Ishikawa (cell line): ENCODE measurements at regions not wholly inside any gene's neighbourhood (a gene's known extent, or its start where the extent isn't known, plus 50 kb on each side); places are given as distances from the start of the nearest gene placed in this dataset.

Source experiments
- CEBPB ChIP-seq: IDR thresholded peaks from 2 replicates; pipeline ENCODE4 v1.6.1; 2012
- EGR1 ChIP-seq: IDR thresholded peaks from 2 replicates; pipeline ENCODE4 v1.6.1; 2012
- EP300 ChIP-seq: IDR thresholded peaks from 2 replicates; pipeline ENCODE4 v1.6.1; 2012; ENCODE audit warnings: borderline replicate concordance
- RAD21 ChIP-seq: IDR thresholded peaks from 2 replicates; pipeline ENCODE4 v1.6.1; 2012; ENCODE audit warnings: low read depth
- TAF1 ChIP-seq: IDR thresholded peaks from 2 replicates; pipeline ENCODE4 v1.6.1; 2012; ENCODE audit warnings: low read depth, mild to moderate bottlenecking
- YY1 ChIP-seq: IDR thresholded peaks from 2 replicates; pipeline ENCODE4 v1.6.1; 2012; ENCODE audit warnings: low read depth
- ZBTB7A ChIP-seq: IDR thresholded peaks from 2 replicates; pipeline ENCODE4 v1.6.1; 2012; ENCODE audit warnings: low read depth
- TF ChIP-seq, protein P1 (sequence below): IDR thresholded peaks from 2 replicates; pipeline ENCODE4 v1.6.1; 2012
- TF ChIP-seq, protein P2 (sequence below): IDR thresholded peaks from 2 replicates; pipeline ENCODE4 v1.6.1; 2012; ENCODE audit warnings: low read depth, mild to moderate bottlenecking

DNA sequence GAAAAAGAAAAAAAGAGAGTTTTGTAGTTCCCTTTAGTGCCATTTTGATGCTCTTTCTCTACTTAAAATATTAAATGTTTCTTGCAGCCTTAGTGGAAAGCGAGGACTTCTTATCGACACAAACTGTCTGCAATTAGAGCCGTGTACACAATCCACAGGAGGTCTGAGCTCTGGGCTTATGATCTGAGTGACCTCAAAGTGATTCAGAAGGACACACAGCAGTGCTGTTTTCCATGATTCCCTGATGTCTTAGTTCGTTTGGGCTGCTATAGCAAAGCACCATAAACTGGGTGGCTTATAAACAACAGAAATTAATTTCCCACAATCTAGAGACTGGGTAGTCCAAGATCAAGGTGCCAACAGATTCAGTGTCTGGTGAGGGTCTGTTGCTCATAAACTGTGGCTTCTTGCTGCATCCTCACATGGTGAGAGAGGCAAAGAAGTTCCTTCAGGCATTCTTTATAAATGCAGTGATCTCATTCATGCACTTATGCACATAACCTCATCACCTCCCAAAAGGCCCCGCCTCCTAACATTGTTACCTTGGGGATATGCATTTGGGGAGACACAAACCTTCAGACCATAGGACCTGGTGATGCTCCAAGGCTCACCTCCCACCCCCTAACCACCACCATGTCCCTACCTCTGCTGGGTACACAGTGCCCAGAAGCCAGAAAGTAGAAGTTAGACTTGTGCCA, 204.5 kb upstream of the GHITM start:
- TF ChIP-seq CEBPB (no peak), YY1 (no peak), TAF1 (no peak), EP300 (no peak), EGR1 (no peak), RAD21 (no peak), ZBTB7A (no peak)
- TF ChIP-seq, protein P1, sequence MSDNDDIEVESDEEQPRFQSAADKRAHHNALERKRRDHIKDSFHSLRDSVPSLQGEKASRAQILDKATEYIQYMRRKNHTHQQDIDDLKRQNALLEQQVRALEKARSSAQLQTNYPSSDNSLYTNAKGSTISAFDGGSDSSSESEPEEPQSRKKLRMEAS, result no peak
- TF ChIP-seq, protein P2, sequence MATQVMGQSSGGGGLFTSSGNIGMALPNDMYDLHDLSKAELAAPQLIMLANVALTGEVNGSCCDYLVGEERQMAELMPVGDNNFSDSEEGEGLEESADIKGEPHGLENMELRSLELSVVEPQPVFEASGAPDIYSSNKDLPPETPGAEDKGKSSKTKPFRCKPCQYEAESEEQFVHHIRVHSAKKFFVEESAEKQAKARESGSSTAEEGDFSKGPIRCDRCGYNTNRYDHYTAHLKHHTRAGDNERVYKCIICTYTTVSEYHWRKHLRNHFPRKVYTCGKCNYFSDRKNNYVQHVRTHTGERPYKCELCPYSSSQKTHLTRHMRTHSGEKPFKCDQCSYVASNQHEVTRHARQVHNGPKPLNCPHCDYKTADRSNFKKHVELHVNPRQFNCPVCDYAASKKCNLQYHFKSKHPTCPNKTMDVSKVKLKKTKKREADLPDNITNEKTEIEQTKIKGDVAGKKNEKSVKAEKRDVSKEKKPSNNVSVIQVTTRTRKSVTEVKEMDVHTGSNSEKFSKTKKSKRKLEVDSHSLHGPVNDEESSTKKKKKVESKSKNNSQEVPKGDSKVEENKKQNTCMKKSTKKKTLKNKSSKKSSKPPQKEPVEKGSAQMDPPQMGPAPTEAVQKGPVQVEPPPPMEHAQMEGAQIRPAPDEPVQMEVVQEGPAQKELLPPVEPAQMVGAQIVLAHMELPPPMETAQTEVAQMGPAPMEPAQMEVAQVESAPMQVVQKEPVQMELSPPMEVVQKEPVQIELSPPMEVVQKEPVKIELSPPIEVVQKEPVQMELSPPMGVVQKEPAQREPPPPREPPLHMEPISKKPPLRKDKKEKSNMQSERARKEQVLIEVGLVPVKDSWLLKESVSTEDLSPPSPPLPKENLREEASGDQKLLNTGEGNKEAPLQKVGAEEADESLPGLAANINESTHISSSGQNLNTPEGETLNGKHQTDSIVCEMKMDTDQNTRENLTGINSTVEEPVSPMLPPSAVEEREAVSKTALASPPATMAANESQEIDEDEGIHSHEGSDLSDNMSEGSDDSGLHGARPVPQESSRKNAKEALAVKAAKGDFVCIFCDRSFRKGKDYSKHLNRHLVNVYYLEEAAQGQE, result no peak
